Liver (tissue), 3 donors: ENCODE measurements at regions not wholly inside any gene's neighbourhood (a gene's known extent, or its start where the extent isn't known, plus 50 kb on each side); places are given as distances from the start of the nearest gene placed in this dataset.

Experiments used
- CTCF ChIP-seq: fragments of 150-350 bp; IDR thresholded peaks from 2 replicates; pipeline ENCODE4 v1.5.1; 2017; ENCODE audit warnings: improper control_type of control experiment, low read depth, low read length; ENCODE audit not compliant: missing input control
- EGR1 ChIP-seq, 2 donors: IDR thresholded peaks; 2 replicates each; pipeline ENCODE4 v1.6.1; 2016 to 2018; ENCODE audit warnings: antibody characterized with exemption in 2 of 2, low read depth in 2 of 2
- MAX ChIP-seq: IDR thresholded peaks from 2 replicates; pipeline ENCODE4 v1.6.1; 2016; ENCODE audit warnings: antibody characterized with exemption
- TAF1 ChIP-seq: conservative IDR thresholded peaks from 2 replicates; pipeline ENCODE4 v1.6.1; 2016; ENCODE audit warnings: antibody characterized with exemption, mild to moderate bottlenecking
- YY1 ChIP-seq: IDR thresholded peaks from 2 replicates; pipeline ENCODE4 v1.6.1; 2016; ENCODE audit warnings: antibody characterized with exemption, mild to moderate bottlenecking
- donor health status: healthy.
- donor health status: healthy.

GRCh38 chr18:75875559-75875958 is 448.1 kb upstream of the SMIM21 start:
- TF ChIP-seq CTCF = no peak
- TF ChIP-seq EGR1 (IDR thresholded peaks at IDR 0.05; ENCODE audit: low read depth in 2 of 2) = no peak
- no peak for TF ChIP-seq YY1
- no peak for TF ChIP-seq TAF1
- TF ChIP-seq MAX = no peak
